H1 (cell line): ENCODE measurements at regions not wholly inside any gene's neighbourhood (a gene's known extent, or its start where the extent isn't known, plus 50 kb on each side); places are given as distances from the start of the nearest gene placed in this dataset.

Experiments
- CHD2 ChIP-seq: IDR thresholded peaks from 2 replicates; pipeline ENCODE4 v1.6.1; 2012; ENCODE audit warnings: low read length, improper control_type of control experiment
- MAFK ChIP-seq: IDR thresholded peaks from 2 replicates; pipeline ENCODE4 v1.6.1; 2012; ENCODE audit warnings: low read depth, mild to moderate bottlenecking, improper control_type of control experiment, low read length
- TF ChIP-seq, protein P1 (sequence below): IDR thresholded peaks from 2 replicates; pipeline ENCODE4 v1.6.1; 2011; ENCODE audit warnings: low read length, improper control_type of control experiment
- TF ChIP-seq, protein P2 (sequence below), 3 experiments: IDR thresholded peaks; 1 replicate in 2 of 3; 2 replicates in 1 of 3; pipeline versions ENCODE4 v1.5.1 to v1.6.1; 2011; ENCODE audit warnings: low read length in 3 of 3, mild to moderate bottlenecking in 3 of 3, inconsistent platforms in 2 of 3, low read depth in 1 of 3, moderate library complexity in 1 of 3; ENCODE audit not compliant: insufficient read depth in 1 of 3; ENCODE audit errors: control extremely low read depth in 1 of 3
- TF ChIP-seq, protein P3 (sequence below): IDR thresholded peaks from 2 replicates; pipeline ENCODE4 v1.6.1; 2012; ENCODE audit warnings: inconsistent platforms

DNA sequence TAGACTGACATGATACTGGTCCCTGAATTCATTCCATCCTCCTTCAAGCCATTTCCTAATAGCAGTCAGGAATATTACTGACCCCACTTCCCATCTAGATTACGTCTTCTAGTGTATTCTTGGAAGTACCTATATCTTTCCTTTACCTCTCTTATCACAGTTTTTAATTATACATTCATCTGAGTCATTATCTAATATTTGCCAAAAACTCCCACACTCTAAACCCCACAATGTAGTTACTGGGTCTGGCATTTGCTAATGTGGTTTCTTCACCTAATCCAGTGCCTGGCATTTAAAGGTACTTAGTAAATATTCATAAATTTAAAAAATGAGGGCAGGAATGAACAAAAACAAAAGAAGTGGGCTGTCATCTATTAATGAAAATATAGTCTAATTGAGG, 441.8 kb upstream of the SETBP1 start:
- TF ChIP-seq, protein P1, sequence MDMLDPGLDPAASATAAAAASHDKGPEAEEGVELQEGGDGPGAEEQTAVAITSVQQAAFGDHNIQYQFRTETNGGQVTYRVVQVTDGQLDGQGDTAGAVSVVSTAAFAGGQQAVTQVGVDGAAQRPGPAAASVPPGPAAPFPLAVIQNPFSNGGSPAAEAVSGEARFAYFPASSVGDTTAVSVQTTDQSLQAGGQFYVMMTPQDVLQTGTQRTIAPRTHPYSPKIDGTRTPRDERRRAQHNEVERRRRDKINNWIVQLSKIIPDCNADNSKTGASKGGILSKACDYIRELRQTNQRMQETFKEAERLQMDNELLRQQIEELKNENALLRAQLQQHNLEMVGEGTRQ, result no peak
- TF ChIP-seq MAFK, result no peak
- TF ChIP-seq, protein P2, sequence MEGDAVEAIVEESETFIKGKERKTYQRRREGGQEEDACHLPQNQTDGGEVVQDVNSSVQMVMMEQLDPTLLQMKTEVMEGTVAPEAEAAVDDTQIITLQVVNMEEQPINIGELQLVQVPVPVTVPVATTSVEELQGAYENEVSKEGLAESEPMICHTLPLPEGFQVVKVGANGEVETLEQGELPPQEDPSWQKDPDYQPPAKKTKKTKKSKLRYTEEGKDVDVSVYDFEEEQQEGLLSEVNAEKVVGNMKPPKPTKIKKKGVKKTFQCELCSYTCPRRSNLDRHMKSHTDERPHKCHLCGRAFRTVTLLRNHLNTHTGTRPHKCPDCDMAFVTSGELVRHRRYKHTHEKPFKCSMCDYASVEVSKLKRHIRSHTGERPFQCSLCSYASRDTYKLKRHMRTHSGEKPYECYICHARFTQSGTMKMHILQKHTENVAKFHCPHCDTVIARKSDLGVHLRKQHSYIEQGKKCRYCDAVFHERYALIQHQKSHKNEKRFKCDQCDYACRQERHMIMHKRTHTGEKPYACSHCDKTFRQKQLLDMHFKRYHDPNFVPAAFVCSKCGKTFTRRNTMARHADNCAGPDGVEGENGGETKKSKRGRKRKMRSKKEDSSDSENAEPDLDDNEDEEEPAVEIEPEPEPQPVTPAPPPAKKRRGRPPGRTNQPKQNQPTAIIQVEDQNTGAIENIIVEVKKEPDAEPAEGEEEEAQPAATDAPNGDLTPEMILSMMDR (IDR thresholded peaks at IDR 0.05; ENCODE audit: control extremely low read depth in 1 of 3, insufficient read depth in 1 of 3, low read depth in 1 of 3, low read length in 3 of 3), result no peak
- no peak for TF ChIP-seq CHD2
- TF ChIP-seq, protein P3, sequence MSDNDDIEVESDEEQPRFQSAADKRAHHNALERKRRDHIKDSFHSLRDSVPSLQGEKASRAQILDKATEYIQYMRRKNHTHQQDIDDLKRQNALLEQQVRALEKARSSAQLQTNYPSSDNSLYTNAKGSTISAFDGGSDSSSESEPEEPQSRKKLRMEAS, result no peak
